Esophagus muscularis mucosa (tissue), 4 donors: ENCODE measurements at regions not wholly inside any gene's neighbourhood (a gene's known extent, or its start where the extent isn't known, plus 50 kb on each side); places are given as distances from the start of the nearest gene placed in this dataset.
A peak's percentile ranks its signal among the peaks of the same experiment; 100 is the strongest.

ENCODE experiments used
- DNase-seq: peaks from one replicate; pipeline ENCODE4 v3.0.0-alpha.2; 2017; ENCODE audit errors: extremely low spot score
- H3K27ac ChIP-seq, 4 donors: fragments of 200-600 bp; sonication (generic); replicated peaks in 1 of 4; 1 replicate in 3 of 4; 2 replicates in 1 of 4; pipeline ENCODE4 v1.5.1; 2016 to 2019; ENCODE audit warnings: mild to moderate bottlenecking in 1 of 4
- H3K27me3 ChIP-seq, 4 donors: fragments of 200-600 bp; sonication (generic); one replicate each; pipeline versions ENCODE4 v1.5.1 to v1.6.0; 2016 to 2019
- H3K36me3 ChIP-seq, 4 donors: fragments of 200-600 bp; sonication (generic); one replicate each; pipeline ENCODE4 v1.5.1; 2016 to 2019
- H3K4me1 ChIP-seq, 4 donors: fragments of 200-600 bp; sonication (generic); one replicate each; pipeline ENCODE4 v1.5.1; 2016 to 2019
- H3K4me3 ChIP-seq, 4 donors: fragments of 200-600 bp; sonication (generic); 1 replicate in 2 of 4; 2 replicates in 2 of 4; pipeline ENCODE4 v1.5.1; 2016 to 2019; ENCODE audit warnings: mild to moderate bottlenecking in 4 of 4, moderate library complexity in 1 of 4
- H3K9me3 ChIP-seq, 4 donors: fragments of 200-600 bp; sonication (generic); 1 replicate in 3 of 4; 2 replicates in 1 of 4; pipeline ENCODE4 v1.5.1; 2016 to 2019
- CTCF ChIP-seq, 3 experiments: fragments of 200-600 bp in 2 of 3; fragments of 450-650 bp in 1 of 3; sonication (generic) in 2 of 3; IDR thresholded peaks; one replicate each; pipeline ENCODE4 v1.5.1; 2017 to 2019; ENCODE audit warnings: antibody characterized with exemption in 3 of 3, mild to moderate bottlenecking in 2 of 3, moderate library complexity in 1 of 3
- EP300 ChIP-seq: sonication (generic); formaldehyde crosslinking; IDR thresholded peaks from one replicate; pipeline ENCODE4 v1.6.1; 2017; ENCODE audit warnings: antibody characterized with exemption
- POLR2A ChIP-seq: fragments of 450-650 bp; IDR thresholded peaks from one replicate; pipeline ENCODE4 v1.6.1; 2017; ENCODE audit warnings: antibody characterized with exemption, moderate library complexity, mild to moderate bottlenecking, low read depth
- POLR2AphosphoS5 ChIP-seq, 2 donors: sonication (generic); formaldehyde crosslinking; IDR thresholded peaks; one replicate each; pipeline ENCODE4 v1.6.1; 2017; ENCODE audit warnings: antibody characterized with exemption in 2 of 2
- WGBS: methylation state at CpG from one replicate; pipeline ENCODE4 v1.1.5; 2018; 5-methylcytosine and 5-hydroxymethylcytosine counted together
- intact Hi-C: fragments of 100-400 bp; cut with DNase I; formaldehyde crosslinking; loops from one replicate; pipeline ENCODE4 v1.15.1; 2023

DNA sequence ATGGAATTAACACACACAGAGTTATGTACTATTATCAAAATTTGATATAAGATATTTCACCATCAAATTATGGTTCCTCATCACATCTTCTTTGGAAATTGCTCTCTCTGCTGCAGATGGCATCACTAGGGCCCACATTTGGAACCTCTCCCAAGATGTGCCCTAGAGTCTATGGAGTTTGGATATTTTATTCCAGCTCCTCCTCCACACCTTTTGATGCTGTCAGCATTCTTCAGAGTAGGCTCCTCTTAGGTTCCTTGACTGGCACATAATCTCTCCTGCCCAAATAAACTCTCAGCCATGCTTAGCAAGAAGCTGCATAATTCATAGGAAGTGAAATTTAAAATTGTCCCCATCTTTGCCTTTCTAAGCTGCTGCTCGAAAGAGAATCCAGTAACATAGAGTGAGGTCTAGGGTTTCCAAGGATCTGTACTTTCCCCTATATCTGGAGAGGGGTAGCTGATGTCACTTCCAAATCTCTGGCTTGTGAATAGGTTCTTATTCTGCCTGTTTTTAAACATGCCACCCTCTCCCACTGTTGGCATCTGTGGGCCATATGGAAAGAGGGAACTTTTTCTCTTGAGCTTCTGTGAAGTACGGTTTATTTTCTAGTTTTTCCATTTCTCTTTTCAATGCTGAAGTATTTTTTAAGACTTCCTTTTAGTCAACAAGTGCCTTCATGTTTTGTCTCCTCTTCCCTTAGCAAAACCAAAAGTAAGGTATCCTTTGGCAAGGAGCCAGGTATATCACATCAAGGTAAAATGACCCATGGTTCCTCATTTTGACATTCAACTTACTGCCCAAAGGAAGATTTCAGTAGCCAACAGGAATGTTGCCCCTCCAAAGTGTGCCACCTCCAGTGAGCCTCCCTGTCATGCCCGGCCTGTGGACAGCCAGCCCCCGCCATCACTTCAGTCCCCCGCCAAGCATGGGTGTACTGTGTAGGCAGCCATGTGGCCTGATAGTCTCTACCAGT, 75.3 kb upstream of the C2CD4B start:
- Histone ChIP-seq H3K9me3 (peaks cover 0 to 6% (median 2%) of the 10 kb centered on the region in 4 donors), H3K36me3 (no peaks in the 10 kb centered on the region), H3K27ac (no peak overlapping the region), H3K4me1 (no peaks in the 10 kb centered on the region), H3K27me3 (no peaks in the 10 kb centered on the region), H3K4me3 (no peak overlapping the region)
- WGBS = 88% methylated on average over 3 of the region's 5 CpGs
- intact Hi-C loops = no loop called here
- no peak for TF ChIP-seq EP300
- TF ChIP-seq POLR2AphosphoS5 (IDR thresholded peaks at IDR 0.05) = no peak
- TF ChIP-seq CTCF (IDR thresholded peaks at IDR 0.05) = no peak
- no peak for TF ChIP-seq POLR2A
- no peak for DNase-seq

DNA sequence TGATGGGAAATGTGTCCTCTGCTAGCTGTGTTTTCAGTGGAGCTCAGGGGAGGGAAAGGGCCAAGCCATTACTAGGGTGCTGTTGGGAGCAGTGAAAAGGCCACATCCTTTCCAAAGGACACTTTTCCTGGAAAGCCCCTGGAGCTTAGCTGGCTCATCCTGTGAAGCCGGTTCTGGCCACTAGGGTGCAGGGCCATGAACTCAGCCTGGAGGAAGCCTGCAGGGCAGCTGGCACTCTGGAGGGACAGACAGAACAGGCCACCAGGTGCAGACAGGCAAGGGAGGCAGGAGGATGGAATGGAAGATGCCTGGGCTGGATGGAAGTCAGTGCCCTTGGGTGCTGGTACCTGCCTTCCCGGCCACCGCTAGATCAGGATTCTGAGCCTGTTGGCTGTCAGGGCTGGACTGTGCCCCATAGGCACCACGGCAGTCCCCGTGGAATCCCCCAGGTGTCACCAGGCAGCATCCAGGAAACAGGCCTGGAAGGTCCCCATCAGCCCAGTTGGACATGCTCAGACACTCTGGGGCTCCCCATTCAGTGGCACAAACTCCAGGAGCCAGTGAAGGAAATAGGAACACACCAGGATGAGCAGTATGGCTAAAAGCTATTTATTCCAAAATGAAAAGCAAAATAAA, 76.2 kb upstream of the C2CD4B start:
- Histone ChIP-seq H3K4me1 (no peaks in the 10 kb centered on the region), H3K9me3 (peaks cover 0 to 6% (median 2%) of the 10 kb centered on the region in 4 donors), H3K27me3 (no peaks in the 10 kb centered on the region), H3K36me3 (no peaks in the 10 kb centered on the region), H3K4me3 (no peak overlapping the region), H3K27ac (no peak overlapping the region)
- no peak for DNase-seq
- intact Hi-C loops = no loop called here
- WGBS = 76% methylated on average over 4 of the region's 5 CpGs
- no peak for TF ChIP-seq POLR2AphosphoS5 (IDR thresholded peaks at IDR 0.05)
- TF ChIP-seq CTCF (IDR thresholded peaks at IDR 0.05) = peak in 1 of 3 experiments; percentile 21

- Histone ChIP-seq H3K36me3 (no peaks in the 10 kb centered on the region), H3K27ac (no peak overlapping the region), H3K4me1 (no peaks in the 10 kb centered on the region), H3K27me3 (no peaks in the 10 kb centered on the region), H3K9me3 (peaks cover 0 to 6% (median 1%) of the 10 kb centered on the region in 4 donors), H3K4me3 (no peak overlapping the region)
- DNase-seq = no peak
- intact Hi-C loops = no loop called here
- 68% methylated on average over 7 of the region's 7 CpGs for WGBS
- TF ChIP-seq POLR2AphosphoS5 (IDR thresholded peaks at IDR 0.05) = no peak
- TF ChIP-seq POLR2A = no peak
- TF ChIP-seq CTCF (IDR thresholded peaks at IDR 0.05) = no peak
- TF ChIP-seq EP300 = no peak
These were observed 77.9 kb upstream of the C2CD4B start for GRCh38 chr15:62242999-62243398.

- intact Hi-C loops = loop anchor here (1.0 kb wide), 1 partner anchor 15 kb away; no protein-coding TSS in a partner anchor
These were observed 79.7 kb upstream of the C2CD4B start for GRCh38 chr15:62244762-62245161.

More at GRCh38 chr15:62244762-62245161, 79.7 kb upstream of the C2CD4B start:
- WGBS = 88% methylated on average over 5 of the region's 6 CpGs
- Histone ChIP-seq H3K36me3 (no peaks in the 10 kb centered on the region), H3K27me3 (no peaks in the 10 kb centered on the region), H3K27ac (no peak overlapping the region), H3K4me1 (no peaks in the 10 kb centered on the region), H3K4me3 (no peak overlapping the region), H3K9me3 (no peaks in the 10 kb centered on the region)
- TF ChIP-seq CTCF (IDR thresholded peaks at IDR 0.05) (no peak), EP300 (no peak), POLR2A (no peak), POLR2AphosphoS5 (IDR thresholded peaks at IDR 0.05) (no peak)
- DNase-seq = no peak
